Hindlimb muscle (tissue), 1 donor: ENCODE measurements at regions not wholly inside any gene's neighbourhood (a gene's known extent, or its start where the extent isn't known, plus 50 kb on each side); places are given as distances from the start of the nearest gene placed in this dataset.
"Not testable (repeated sequence)": the region's sequence is repeated elsewhere in the genome, so short reads cannot be mapped to it uniquely, and the experiment has no call there.

Experiments used
- DNase-seq: peaks from one replicate; pipeline ENCODE4 v3.0.0-alpha.2; 2013

DNA sequence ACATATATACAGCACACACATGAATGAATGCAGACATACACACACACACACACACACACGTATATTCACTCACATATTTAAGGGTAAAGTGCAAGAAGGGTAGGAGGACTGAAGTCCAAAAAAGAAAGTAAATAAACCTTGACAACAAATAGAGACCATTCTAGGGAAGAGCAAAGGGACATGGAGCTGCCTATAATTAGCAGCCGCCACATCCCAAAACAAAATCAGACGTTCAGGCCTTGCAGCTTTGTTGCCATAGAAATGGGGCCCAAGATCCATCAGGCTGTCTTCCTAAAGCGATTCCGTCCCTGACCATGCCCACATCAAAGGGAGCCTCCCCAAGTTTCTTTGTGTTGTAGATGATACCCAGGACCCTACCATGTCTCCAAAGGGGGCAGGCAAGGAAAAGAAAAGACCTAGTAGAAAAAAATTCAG lies 703.5 kb upstream of the TBX3 start:
- no peak for DNase-seq

DNA sequence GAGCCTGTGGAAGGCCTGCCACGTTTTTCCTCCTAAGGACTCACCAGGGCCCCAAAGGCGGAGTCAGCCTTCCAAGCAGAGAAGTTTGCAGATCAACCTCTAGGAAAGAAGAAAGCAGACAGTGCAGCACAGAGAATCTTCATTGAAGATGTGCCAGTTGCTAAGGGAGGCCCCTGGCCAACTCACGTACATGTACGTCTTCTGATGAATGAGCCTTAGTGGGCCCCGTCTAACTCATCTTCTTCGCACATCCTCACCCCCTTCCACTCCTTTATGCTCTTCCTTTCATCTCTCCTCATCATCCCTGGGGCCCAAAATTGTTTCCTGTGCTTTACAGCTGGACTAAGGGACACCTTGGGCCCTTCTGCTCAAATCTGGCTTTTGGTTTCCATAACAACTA lies 703.0 kb upstream of the TBX3 start:
- no peak for DNase-seq

DNA sequence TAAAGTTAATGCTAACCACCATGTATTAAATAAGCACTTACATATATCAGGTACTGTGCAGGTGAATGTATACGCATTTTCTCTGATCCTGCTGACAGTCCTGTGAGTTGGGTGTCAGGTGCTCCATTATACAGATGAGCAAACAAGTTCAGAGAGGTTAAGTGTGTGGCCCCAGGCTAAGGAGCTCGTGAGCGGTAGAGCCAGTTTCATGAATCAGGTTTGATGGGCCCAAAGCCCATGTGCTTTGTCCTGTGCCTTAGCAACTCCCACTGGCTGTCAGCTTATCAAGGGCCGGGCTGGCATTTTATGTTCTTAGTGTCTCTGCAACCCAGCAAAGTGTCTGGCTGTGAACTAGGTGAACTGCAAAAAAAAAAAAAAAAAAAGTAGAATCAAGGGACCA lies 701.2 kb upstream of the TBX3 start:
- no peak for DNase-seq

DNA sequence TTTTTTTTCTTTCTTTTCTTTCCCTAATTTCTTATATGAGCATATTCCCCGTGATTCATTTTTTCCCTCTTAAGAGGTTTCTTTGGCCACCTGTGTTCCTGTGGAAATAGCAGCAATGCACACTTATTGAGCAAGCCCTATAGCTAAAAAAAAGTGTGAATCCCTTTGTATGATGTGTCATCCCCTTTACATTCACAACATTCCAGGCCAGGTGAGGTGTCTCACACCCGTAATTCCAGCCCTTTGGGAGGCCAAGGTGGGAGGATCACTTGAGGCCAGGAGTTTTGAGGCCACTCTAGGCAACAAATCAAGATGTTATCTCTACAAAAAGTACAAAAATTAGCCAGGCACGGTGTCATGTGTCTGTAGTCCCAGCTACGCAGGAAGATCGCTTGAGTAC lies 700.4 kb upstream of the TBX3 start:
- DNase-seq: no peak

DNA sequence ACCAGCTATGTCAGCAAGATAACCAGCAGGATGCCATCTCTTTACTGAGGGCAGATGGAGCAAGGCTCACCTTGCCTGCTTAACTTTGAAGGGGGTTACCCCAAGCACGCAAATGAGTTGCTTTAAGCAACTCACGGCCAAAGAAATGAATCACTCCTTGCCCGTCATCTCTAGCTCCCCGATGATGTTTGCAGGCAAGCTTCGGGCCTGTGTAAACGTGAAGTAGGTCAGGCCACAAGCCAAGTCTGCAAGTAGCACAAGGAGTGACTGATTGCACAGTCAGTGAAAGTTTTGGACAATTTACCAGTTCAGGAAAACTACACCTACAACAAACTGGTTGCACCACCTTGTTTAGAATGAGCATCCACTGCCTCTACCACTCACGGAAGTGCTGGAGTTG lies 699.7 kb upstream of the TBX3 start:
- DNase-seq: no peak

DNA sequence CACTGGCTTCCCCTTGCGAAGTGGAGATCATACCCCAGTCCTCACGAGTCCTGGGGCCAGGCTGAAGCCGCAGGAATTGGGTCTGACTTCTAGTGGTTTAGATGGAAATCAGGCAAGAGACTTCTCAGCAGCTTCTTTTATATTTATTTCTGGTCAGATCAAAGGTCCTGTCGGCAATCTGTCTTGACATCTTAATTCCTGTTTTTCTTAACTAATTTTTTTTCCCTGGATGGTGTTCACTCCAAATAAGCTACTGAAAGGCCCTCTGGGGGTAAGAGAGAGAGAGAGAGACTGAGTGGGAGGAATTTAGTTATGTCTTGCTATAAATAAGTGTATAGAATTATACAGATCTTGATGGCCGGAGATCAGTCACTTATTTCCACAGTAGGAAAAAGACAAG lies 698.7 kb upstream of the TBX3 start:
- no peak for DNase-seq

DNA sequence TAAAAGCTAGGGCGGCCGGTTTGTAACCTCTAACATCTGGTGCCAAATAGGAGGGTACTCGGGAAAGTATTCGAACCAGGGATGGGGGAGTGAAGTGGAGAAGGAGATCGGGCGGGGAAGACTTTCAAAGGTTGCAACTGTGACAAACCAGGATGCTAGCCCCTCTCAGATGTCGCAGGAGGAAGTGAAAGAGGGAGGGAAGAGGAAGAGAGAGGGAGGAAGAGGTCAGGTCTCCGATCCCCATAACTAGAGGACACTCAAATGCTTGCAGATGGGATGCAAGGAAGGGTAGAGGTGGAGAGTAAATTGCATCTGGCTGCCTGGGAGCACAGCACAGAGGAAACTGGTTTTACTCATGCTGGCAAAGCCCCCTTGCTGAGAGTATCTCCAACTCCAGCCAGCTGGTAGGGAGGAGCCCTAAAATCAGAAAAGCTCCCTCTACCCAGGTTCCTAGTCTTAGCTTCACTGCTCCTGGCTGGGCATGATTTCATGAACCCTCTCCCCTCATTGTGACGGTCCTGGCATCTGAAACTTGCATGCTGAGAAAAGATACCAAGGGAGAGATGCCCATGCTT lies 696.7 kb upstream of the TBX3 start:
- no peak for DNase-seq

DNA sequence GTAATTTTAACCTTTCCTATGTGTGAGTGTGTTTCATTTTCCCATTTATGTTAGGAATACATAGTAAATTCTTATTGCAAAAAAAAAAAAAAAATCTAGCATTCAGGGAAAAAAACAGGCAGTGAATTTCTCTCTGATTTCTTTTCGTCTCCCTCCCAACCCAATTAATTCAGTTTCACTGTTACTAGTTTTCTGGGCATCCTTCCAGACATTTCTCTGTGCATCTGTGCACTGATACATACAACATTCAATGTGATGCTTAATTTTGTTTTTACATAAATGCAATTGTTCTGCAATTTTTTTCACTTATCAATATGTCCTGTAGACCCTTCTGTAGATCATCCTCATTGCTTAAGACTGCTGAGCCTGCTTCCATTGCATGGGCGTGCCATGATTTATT lies 694.3 kb upstream of the TBX3 start:
- DNase-seq: no peak

DNA sequence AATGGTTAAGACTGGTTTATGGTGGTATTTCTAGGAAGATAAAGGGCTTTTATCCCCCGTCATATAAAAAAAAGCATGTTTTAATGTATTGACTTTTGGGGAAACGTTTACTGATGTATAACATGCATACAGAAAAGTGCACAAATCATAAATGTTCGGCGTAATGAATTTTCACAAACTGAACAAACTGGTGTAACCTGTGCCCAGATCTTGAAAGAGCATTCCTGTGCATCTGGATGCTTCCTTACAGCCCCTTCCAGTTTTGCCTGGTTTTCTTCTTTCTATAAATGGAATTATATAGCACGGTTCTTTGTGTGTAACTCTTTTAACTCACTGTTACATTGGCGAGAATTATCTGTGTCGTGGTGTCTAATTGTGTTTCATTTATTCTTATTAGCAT lies 693.8 kb upstream of the TBX3 start:
- no peak for DNase-seq

DNA sequence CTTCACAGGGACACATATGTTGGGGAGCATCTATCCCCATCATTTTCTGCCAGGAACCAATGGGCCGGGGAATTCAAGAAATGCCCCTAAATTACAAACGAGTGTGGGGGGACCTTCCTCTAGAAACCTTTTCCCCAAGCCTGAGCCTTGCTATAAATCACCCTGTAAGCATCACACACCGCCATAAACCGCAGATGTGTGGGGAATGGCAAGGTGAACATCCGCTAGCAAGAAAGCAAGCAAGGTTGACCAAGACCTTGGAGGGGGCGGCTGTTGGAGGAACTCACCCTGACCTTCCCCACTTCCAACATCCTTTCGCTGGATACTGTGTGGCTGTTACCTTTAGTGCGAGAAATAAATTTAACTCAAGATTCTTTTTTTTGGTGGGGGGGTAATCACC lies 693.3 kb upstream of the TBX3 start:
- DNase-seq: no peak

DNA sequence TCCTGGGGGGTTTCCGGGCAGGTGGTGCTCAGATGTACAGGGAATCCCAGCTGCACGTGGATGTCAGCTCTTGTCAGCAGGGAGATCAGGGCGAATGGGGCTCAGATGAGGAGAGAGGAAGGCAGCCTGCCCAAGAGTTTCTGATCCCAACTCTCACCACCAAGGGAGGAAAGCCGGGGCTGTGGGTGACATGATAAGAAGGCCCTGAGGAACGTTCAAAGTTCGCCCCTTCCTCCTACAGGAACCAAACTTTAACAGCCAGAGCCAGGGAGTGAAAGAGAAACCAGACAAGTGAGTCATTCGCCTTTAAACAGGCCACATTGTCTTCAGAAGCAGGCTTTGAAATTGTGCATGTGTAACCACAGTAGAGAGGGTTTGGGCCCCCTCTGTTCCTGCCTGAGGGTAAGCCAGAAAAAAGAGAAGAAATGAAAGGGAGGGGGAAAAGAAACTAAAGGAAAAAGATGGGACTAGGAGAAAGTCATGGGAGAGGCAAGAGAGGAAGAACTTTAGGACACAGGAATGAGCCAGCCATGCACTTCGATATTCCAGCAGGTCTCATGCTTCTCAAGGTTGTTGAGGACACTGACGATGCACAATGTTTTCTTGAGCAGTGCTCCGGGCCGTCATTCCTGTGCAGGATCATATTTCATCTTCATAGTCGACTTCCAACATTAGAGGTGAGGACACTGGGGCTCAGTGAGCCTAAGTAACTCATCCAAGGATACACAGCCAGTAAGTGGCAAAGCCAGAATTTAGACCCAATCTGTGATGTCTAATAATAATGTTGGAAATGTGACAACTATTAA lies 691.4 kb upstream of the TBX3 start:
- no peak for DNase-seq

DNA sequence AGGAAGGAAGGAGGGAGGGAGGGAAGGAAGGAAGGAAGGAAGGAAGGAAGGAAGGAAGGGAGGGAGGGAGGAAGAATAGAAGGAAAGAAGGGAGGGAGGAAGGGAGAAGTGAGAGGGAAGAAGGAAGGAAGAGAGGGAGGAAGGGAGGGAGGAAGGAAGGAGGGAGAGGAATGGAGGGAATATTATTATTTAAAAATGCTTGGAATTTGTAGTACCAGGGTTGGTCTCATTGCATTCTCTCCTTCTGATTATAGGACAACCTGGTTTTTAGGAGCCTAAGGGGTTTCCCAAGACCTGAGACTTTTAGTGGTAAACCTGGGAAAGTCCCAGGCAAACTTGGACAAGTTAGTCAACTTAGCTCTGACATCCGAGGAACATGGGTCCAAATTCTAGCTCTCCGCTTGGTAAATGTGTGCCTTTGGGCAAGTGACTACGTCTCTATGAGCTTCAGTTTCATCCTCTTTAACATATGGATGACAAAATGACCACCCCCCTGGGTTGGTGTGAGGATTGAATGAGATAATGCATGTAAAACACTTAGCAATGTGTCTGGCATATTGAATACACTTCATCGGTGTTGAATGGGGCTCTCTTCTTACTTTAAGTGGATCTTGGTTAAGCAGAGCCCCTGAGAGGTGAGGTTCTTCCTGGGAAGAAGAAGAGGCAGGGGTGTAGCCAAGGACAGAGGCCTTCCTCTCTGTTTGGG lies 690.7 kb upstream of the TBX3 start:
- no peak for DNase-seq

DNA sequence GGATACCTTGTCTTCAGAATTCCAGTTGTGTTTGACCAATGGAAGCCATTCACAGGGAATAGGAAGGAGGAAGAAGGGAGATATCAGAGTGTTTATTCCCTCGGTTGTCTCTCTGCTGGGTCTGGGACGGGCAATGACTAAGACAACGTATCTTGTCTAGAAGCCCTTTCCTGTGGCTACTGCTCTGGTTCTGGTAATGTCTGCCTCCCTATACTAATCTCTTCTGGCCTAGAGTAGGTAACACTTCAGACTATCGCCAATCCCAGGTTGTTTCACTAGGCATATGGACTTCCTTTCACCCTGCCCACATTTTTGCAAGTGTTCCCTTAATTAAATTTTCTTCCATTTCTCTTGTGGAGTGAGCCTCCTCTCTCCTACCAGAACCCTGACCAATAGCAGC lies 687.7 kb upstream of the TBX3 start:
- DNase-seq: no peak

DNA sequence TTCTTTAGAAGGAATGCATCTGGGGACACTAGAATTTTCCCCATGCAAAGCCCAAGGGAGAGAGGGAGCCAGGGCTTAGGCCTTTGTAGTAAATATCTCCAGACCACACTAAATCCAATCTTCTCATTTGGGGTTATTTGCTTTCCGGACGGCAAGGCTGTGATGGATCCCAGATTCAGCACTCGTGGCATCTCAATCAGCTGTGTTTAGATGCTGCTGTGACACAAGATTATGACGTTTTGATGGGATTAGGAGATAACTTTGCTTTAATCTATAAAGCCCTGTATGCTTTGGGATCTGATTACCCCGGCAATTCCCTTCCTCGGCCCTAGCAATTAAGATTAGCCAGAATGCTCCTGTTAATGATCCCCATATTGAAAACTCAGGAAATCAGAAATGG lies 686.7 kb upstream of the TBX3 start:
- no peak for DNase-seq

DNA sequence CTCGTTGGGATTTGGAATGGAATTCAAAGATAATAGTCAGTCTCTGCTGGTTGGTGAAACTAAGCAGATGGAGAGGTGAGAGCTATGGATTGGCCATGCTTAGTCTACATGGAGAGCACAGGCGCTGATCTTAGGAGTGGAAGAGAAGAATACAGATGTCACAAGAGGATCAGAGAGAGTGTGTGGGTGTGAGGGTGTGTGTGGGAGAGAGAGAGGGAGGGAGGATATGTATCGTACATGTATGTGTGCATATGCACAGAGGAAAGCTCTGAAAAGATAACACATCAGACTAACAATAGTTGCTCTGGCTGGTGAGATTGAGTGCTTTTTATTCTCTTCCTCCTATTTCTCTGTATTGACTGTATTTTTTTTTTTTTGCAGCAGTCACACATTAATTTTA lies 686.2 kb upstream of the TBX3 start:
- no peak for DNase-seq

DNA sequence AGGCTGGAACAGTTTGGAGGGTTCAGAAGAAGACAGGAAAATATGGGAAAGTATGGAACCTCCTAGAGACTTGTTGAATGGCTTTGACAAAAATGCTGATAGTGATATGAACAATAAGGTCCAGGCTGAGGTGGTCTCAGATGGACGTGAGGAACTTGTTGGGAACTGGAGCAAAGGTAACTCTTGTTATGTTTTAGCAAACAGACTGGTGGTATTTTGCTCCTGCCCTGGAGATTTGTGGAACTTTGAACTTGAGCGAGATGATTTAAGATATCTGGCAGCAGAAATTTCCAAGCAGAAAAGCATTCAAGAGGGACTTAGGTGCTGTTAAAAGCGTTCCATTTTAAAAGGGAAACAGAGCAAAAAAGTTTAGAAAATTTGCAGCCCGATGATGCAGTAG lies 682.3 kb upstream of the TBX3 start:
- not testable (repeated sequence) for DNase-seq

DNA sequence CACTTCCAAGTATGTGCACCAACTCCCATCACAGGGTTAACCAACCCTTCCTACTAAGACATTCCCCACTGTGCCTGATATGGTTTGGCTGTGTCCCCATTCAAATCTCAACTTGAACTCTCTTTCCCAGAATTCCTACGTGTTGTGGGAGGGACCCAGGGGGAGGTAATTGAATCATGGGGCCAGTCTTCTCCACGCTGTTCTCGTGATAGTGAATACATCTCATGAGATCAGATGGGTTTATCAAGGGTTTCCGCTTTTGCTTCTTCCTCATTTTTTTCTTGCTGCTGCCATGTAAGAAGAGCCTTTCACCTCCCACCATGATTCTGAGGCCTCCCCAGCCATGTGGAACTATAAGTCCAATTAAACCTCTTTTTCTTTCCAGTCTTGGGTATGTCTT lies 681.8 kb upstream of the TBX3 start:
- DNase-seq: not testable (repeated sequence)

DNA sequence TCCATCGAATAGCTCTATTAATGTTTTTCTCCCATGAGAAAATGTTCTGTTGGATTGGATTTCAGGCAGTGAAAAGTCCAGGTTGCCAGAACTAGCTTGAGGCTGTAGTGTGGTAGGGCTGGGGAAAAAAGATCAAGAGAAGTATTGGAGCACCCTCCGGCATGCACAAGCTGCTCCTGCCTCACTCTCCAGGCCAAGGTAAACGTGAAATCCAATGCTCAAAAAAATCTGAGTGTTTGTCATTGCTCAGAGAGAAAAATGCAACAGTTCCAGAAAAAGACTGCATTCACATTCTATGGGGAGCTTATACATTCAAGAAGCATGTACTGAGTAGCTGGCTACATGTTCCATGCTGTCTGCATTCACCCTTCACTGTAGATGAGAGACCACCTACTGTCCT lies 680.9 kb upstream of the TBX3 start:
- no peak for DNase-seq

DNA sequence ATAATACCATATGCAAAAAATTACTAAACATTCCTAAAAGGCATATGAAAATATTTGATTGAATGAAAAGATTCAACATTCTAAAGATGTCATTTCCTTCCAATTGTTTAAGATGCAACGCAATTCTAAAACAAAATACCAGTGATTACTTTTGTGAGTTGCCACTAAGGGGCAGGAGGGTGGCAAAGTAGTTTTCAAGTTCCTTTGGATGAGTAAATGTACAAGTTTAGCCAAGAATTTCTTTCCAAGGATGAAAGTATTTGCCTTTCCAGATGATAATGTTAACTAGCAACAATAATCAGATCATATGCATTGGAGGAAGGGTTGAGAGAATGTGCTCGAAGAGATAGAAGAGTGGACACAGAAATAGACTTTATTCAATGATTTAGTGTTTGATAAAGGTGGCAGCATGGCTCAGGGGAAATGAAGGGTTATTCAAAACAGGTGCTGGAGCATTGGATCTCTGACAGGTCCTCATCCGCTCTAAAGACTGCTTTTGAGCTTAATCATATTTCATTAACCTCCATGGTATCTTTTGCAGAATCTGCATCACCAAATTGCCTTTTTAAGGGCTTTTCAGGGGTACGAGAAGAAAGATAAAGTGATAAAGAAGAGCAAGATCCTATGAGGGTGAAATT lies 678.5 kb upstream of the TBX3 start:
- DNase-seq: no peak

DNA sequence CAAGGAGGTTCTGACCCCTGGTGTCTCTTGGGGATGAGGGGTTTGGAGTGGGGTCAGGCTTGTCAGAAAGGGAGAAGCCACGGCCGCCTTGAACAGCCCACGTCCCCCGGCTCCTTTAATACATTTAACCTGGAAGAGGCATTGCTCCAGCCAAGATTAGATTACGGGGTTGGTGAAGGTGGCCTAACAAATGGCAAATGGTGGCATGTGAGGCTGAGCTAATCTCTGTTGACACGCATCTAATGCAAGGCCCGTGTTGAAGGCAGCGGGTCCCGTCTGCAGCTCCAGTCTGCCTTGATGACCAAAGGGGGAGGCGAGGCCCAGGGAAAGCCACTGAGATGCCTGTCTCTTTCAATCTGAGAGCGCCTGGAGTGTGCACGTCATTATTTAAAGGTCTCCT lies 673.7 kb upstream of the TBX3 start:
- DNase-seq: no peak

DNA sequence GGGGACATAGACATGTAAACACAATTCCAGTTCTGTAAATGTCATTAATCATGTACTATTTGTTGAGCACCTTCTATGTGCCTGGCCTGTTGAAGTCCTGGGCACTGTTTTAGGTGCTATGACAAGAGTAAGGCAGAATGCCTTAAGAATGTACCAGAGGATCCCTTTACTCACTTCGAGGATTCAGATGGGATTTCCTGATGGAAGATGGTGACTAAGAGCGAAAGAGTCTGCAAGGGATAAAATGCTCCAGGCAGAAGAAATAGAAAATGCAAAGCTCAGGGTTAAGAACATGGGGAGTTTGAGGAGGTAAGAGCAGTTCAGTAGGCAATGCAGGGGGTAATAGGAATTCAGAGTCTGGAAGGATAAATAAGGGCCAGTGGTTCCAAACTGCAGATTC lies 671.3 kb upstream of the TBX3 start:
- DNase-seq: no peak

DNA sequence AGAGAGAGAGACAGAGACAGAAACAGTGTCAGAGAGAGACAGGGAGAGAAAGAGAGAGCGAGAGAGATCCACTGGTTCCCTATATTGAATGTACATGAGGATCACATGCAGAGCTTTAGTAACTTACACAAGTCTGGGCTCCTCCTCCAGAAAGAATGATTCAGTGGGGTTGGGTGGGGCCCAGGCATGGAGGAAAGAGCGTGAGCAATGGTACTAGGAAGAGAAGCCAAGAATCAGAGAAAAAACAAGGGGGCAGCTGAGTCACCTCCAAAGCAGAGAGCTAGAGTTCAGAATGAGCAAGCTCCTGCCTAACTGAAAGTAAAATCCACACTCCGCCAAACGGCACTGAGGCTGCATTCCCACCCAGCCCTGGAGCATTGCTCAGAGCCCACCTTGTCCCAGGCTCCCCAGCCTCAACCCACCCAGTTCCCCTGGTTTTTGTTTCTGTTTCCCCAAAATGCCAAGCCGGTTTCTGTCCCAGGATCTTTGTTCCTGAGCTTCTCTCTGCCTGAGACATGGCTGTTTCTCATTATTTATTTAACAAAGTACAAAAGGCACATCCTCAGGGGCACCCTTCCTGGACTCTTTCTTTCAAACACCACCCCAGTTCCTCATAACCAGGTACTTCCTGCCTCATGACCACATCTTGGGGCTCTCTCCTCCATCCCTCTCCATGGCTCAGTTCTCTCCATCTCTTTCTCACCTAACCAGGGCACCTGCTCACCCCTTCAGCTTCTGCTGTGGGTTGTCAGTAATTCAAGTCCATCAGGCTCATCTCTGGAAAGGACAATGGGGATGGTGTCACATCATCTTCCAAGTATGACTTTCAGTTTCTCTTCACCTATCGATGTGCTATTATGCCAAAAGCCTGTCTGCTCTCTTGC lies 670.3 kb upstream of the TBX3 start:
- DNase-seq: no peak

DNA sequence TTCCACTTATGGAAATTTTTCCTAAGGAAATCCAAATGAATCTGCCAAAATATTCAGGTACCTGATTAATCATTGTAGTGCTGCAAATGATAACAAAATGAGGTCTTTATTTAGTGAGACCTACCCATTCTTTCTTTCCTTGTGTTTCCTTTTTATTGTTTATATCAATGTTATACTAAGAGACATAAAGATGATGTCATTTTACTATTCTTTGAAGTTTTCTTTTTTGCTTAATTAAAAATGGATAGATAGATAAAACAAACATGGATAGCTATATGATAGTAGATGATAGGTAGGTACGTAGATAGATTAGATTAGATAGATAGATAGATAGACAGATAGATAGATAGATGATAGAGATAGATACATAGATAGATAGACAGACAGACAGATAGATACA lies 669.5 kb upstream of the TBX3 start:
- no peak for DNase-seq
